NCI-H1930 (cell line): ENCODE measurements at regions not wholly inside any gene's neighbourhood (a gene's known extent, or its start where the extent isn't known, plus 50 kb on each side); places are given as distances from the start of the nearest gene placed in this dataset.
"Not testable (repeated sequence)": the region's sequence is repeated elsewhere in the genome, so short reads cannot be mapped to it uniquely, and the experiment has no call there.

Source experiments
- DNase-seq, 2 experiments: peaks; one replicate each; lab custom pipeline; 2025; lab: John Stamatoyannopoulos, UW

DNA sequence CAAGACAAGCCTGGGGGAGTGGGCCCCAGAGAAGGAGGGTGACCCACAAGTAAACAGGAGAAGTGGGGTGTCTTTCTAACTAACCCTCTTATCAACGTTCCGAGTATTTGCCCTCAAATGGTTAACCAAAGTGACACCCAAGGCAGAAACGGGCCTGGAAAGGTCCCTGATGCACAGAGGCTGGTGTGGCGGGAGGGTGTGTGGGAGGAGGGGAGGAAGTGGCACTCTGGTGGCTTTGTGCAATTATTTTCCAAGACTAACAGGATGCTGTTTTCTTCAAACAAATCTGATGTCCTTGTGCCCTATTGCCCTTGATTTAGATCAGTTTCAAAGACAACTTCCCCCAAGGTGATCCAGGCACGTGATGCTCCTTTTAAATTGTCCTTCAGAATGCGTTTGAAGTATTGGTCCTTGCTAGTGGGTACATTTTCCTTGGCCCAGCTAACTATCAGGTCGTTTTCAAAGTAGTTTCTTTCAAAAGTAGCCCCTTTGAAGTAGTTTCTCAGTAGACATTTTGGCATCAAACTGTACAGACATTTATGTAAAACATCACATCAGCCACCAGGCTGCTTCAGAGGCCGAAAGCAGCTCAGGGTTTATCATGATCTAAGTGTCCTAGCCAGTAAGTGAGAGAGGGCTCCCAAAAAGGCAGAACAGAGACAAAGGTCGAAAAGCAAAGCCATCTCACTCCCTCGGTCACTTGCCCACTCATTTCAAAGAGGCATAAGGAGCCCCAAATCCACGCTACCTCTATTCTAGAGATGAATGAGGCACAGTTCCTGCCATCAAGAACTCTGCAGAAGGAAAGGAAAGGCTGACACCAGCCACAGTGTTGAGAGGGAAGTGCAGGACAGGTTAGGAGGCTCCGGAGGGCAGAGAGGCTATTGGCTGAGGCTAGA, 371.1 kb upstream of the ID2 start:
- no peak for DNase-seq

DNA sequence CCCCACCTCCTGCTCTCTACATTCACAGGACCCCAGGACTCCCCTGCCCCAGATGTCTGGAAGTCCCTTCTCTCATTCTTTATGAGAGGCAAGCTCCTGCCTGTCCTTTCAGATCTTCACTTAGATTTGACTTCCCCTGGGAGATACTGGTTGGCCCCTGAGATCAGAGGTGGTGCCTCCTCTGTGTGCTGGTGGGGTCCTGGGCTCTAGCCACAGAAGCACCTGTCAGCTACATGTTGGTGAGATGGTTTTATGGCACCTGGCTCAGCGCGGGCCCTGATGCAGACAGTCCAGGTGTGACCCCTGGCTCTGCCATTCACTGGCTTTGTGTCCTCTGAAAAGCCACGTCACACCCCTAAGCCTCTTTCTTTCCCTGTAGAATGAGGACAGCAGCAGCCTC, 369.6 kb upstream of the ID2 start:
- no peak for DNase-seq

DNA sequence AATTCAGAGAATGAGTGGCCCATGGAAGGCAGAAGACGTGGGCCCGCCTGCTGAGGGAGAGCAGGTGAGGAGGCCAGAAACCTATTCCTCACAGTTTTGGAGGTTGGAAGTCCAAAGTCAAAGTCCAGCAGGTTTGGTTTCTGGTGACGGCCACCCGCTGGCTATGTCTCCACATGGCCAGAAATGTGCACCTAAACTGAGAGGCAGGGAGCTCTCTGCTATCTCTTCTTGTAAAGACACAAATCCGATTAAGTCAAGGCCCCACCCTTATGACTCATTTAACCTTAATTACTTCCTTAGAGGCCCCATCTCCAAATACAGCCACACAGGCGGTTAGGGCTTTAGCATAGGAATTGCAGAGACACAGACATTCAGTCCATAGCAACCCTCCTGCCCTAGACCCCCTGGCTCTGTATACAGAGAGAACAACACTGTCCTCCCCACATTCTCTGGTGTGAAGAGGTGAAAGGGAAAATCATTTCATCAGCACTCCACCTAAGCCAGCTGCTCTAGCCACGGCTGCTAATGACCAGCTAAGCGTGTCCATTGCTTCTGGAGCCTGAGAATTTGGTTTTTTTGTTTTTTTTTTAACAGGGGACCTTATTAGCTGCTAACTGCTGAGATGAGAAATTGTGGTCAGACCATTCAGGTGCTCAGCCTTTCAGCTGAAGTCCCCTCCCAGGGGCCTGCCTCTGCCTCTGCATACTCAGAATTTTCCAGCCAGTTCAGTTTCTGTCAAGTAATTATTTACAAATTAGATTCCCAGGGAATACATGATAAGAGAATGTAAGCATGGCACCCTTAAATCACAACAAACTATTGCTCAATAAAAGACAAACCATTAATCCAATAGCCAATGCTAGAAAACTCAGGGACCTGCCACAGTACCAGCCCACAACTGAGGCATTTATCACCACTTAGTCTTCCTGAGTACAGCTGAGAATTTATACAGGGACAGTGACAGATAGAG, 368.7 kb upstream of the ID2 start:
- DNase-seq: no peak

DNA sequence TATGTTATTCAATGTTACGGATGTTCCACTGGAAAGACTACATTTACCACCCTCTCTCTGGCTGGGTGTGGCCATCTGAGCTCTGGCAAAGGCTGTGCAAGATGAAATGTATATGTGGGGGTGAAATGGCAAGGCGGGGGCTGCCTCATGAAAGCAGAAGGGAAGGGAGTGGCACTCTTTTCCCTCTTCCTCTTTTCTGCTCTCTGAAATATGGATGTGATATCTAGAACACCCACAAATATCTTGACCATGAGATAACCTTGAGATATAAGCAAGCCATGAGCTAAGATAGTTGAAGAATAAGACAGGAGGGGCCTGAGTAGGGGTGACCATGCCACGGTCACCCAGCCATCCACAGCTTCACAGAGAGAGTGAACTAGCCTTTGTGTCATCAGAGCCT, 367.8 kb upstream of the ID2 start:
- DNase-seq: no peak

DNA sequence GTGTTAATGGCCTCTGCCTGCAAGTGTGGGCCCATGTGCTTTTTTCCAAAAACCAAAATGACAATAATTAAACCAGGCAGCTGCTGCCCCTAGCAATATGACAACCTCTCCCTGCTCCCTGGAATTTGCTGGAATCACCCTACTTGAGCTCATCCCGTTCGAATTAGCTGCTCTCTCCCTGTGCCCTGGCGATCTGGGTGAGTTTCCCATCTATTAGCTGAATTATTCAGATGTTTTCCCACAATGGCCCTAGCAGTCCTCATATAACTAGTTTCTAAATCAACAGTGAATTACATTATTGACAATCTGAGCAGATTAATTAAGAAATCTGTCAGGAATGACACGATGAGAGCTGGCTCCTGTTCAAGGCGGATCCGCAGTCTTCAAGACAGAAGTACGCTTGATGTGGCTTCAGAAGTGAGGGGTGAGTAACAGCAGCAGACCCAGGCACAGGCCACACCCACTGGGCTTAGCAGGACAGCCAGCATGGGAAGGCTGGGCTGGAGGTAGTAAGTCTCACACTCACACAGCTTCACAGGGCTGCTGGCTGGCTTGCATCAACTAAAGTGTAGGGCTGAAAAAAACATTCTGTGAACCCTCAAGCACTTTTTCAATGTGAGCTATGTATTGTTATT, 366.2 kb upstream of the ID2 start:
- no peak for DNase-seq

DNA sequence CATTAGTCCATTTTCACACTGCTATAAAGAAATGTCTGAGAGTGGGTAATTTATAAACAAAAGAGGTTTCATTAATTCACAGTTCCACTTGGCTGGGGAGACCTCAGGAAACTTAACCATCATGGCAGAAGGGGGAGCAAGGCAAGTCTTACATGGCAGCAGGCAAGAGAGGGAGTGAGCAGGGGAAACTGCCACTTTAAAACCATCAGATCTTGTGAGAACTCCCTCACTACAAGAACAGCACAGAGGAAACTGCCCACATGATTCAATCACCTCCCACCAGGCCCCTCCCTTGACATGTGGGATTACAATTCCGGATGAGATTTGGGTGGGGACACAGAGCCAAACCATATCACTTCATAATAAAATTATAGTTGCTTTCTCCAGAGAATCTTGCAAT, 365.5 kb upstream of the ID2 start:
- no peak for DNase-seq

DNA sequence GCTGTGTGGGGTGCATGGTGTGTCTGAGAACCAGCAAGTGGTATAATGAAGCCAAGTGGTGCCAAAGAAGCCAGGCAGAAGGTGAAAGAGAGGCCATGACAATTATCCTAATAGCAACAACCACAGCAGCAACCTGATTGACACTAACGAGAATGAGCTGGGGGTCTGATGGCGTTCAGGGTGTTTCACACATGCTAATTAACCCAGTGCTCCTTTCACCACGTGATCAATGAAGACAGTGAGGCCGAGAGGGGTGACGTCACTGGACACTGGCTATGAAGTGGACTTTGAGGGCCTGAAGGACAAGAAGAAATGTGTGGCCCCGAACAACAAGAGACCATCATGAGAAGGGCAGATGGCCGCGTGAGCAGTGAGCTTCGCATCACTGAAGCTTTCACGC, 364.4 kb upstream of the ID2 start:
- DNase-seq: no peak

DNA sequence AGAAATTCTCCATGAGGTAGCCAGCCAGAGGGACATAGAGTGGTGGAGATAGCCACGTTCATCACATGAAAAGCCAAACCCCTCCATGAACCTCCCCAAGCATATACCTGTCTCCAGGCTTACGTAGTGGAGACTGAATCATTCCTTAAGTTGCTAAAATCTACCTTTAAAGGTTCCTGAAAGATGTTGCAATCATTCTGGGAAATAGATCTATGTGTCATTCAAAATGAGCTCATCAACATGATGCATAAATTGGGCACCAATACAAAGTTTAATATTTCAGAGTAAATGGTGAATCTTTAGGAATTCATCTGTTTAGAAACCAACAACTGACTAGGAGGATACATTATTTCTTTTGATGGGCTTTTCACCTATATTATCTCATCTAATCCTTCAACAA, 362.6 kb upstream of the ID2 start:
- no peak for DNase-seq

DNA sequence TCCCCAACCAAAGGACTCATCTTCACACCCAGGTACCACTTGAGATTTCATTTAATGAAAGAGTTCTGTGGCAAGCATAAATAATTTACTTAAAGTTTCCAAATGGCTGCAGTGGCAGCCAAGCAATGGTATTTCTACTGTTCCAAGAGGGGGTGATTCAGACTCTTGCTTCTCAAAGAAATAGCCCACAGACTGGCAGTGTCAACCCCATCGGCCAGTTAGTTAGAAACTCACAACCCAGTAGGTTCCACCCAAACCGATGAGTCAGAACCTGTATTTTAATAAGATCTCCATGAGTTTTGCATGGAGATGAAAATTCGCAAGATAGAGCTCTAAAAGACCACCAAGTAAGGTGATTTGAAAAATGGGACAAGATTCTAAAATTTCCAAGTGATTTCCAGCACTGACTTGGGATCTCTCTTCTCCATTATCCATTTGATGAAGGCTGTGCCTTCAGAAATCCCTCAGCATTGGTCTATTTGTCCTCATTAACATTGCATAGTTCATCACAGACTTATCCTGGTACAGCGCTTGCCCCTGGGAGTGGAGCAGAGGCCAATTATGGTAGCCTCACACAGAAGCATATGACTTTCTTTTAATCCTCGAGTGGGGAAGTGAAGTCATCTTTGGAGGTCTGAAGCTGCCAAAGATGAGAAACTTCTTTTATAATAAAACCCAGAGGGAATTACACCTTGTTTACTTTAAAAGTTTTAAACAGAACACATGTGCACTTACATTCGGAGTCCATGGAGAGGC, 361.4 kb upstream of the ID2 start:
- no peak for DNase-seq

DNA sequence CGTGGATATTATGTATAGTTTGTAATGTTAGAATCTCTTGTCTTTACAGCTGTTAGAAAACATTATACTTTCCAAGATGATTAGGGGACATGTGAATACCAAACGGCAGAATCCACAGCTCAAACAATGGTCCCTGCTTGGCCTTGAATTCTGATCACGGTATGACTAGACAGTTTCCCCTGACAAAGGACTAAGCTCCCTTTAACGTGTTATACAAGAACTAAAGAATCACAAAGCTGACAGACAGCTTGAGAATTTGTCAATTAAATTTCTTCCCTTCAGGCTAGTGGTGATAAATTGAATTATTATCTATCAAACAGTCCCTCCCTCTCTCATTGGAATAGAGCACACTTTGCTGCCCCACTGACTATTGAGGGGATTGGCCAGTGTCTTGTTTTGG, 359.2 kb upstream of the ID2 start:
- DNase-seq: no peak

DNA sequence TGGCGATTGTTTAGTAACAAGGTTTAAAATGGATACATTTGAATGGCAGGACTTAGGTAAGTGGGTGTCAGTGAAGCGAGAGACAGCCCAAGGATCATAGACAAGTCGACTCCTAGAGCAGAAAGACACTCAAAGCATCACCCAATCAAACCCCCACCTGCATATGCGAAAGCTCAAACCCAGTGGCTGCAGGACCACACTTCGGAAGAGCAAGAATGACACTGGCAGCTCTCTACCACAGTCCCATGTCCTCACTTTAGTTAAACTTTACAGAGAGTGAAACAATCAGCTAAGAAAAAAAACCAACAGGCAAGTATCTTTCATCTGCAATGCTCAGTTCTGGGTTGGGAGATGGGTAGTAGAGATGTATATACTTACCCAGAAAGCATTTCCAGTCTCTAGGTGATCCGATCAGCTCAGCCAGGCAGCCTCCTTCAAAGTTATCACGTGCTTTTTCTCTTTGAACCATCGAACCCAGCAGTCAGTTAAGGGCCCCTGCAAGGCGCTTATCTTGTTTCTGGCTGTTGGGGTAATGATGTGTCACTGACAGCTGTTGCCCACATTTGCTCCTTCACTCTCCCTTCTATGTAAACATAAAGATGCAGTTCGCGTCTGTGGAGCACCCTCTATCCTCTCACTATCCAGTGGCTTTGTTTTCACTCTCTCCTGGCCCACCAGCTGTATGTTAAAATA, 357.5 kb upstream of the ID2 start:
- no peak for DNase-seq

DNA sequence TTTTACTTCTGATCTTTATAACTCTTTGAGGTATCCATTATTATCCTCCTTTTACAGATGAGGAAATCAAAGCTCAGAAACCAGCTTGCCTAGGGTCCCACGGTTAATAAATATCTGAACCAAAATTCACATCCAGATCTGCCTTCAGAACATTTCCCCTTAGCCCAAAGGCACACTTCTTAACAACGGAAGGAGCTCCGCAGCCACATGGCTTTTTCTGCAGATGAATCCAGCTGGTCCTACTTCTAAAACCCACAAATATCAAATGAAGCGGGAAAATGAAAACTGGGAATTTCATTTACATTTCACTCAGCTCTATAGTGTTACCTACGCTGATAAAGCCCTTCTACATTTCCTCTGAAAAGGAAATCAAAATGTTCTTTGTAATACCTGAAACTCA, 357.0 kb upstream of the ID2 start:
- no peak for DNase-seq

DNA sequence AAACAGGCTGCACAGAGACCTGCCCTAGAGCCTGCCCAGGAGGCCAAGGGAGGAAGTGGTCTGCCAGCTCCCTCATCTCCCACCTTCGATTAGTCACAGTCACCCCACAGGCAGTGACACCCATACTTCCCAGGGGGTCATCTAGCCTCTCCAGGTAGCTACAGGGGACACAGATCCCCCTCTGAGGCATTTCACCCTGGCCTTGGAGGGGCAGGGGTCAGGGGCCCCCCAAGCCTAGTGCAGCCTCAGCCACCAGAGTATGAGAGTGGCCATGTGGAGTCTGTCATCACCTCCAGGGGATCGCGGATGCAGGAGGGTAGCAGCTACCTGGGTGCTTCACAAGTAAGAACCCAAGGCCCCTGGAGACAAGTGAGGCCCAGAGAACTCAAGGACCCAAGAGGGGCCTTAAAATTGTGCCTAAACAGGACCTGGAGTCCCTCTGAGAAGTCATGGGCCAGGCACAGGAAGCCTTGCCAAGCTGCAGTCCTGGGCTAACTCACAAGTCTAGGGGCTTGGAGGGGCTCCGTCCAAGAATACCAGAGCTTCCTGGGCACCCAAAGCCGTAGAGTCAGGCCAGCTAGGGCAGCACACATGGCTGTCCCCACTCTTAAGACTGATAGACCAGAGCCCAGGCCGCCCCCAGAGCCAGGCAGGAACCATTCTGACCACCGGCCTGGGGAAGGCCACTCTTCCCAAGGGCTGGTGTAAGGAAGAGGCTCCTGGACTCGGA, 354.3 kb upstream of the ID2 start:
- DNase-seq: no peak

DNA sequence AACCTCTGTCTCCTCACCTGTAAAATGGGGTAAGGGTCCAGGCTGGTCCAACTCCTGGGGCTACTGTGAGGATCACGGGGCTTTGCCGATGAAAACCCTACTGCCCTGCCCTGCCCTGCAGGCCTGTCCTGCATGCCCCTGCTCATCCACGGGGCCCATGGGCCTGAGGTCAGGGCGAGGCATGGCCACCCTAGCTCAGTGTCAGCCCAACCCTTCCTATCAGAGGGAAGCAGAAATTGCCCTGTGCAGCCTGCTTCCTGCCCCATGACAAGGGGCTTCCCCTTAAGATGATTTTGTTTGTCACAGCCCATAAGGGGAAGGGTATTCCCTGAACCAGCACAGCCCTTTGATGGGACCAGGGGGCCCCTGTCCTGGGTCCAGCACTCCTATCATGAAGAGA, 353.6 kb upstream of the ID2 start:
- no peak for DNase-seq

DNA sequence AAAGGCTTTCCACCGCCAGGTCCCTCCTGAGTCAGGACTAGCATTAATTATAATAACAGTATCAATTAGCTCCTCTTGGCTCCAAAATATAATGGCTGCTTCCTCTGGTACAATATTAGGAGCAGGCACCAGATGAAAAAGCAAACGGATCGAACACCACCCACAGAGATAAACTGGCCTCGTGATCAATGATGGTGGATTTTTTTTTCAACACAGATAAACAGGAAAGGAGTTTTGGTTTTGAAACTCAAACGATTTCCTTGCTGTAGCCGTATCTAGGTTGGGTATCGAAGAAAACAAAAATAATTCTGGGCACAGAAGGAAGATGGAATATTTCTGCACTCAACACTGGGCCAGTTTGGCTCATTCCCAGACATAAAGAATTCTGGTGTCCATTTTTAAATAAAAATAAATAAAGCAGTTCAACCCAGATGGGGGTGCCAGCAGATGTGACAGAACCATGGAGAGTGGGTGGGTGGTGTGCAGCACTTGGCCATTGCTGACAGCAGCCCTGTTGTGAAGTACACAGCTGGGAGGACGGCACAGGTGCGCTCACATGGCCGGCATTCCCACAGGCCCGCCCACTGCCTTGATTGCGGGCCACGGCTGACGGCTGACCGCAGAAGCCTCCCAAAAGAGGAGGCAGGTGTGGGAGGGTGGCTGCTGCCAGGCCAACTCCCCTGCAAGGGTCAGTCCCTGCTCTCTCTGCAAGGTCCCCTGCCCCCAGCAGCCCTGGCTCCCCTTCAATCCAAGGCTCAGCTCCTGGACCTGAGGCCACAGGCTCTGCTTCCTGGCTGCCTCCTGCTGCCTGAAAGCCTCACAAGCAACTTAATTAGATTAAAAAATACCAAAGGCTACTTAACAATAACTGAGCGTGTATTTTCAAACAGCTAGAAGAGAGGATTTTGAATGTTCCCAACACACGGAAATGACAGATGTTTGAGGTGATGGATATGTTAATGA, 351.9 kb upstream of the ID2 start:
- no peak for DNase-seq

DNA sequence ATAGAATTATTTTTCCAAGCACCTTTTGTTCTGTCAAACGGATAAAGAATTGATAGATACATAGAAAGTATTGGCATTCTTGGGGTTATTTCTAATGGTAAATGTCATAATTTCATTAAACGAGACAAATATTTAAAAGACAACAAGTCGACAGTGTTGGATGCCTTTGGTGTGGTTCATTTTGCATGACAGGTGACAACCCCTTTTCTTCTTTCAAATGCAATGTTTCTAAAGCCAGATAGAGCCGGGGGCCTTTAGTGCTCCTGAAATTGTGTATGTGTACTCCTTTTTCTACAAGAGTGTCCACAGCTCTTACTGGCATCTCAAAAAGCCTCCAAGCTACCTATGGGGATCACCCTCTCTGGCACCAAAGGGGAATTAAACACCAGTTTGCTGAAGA, 350.8 kb upstream of the ID2 start:
- DNase-seq: no peak

DNA sequence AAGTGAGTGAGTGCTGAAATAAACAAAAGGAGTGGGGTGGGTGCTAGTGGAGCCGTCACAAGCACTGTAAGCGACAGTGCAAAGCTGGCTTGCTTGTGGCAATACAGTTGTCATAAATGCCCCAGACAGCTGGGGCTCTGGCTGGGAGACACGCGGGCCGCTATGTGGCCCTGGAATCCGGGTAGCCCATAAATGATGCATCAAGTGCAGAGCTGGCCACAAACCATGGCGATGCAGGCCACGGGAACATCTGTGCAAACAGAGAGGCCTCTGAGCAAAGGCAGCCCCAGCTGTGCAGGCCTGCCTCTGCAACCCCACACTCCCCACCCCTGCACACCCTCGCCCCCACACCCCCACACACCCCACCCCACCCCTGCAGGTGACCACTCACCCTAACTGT, 349.2 kb upstream of the ID2 start:
- DNase-seq: no peak

DNA sequence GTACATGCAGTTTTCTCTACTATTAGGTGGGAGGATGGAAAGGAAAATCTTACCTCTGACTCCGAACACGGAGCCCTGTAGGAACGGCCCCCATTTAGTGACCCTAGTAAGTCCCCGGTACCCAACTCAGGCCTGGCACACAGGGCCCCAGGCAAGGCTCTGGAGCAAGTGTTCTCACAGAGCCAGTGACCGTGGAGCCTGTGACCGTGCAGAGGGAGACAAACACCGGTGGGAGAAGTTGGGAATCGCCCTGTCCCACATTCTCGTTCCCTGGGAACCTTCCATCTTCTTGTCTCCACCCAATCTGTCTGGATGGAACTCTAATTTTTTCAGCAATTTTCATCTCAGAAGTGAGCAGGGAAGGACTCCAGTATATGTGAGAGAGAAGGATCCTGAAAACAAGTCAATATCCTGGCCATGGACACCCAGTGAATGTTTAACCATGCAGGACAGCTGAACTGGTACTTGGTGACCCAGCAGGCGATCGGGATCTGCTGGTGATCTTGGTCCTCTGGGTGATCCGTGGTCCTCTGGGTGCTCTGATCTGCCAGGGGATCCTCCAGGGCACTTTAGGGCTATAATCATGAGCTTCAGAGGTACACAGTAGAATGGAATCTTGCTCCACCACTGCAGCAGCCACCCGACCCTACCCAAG, 348.6 kb upstream of the ID2 start:
- DNase-seq: no peak

DNA sequence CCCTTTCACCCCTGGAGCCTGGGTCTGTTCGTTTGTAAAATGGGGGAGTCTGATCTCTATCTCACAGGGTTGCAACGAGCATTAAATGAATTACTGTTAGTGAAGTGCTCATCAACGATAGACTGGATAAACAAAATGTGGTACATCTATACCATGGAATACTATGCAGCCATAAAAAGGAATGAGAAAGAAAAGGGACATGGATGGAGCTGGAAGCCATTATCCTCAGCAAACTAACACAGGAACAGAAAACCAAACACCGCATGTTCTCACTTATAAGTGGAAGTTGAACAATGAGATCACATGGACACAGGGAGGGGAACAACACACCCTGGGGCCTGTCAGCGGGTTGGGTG, 348.0 kb upstream of the ID2 start:
- not testable (repeated sequence) for DNase-seq
